ENCODE measurements at regions not wholly inside any gene's neighbourhood (a gene's known extent, or its start where the extent isn't known, plus 50 kb on each side); places are given as distances from the start of the nearest gene placed in this dataset.

DNA sequence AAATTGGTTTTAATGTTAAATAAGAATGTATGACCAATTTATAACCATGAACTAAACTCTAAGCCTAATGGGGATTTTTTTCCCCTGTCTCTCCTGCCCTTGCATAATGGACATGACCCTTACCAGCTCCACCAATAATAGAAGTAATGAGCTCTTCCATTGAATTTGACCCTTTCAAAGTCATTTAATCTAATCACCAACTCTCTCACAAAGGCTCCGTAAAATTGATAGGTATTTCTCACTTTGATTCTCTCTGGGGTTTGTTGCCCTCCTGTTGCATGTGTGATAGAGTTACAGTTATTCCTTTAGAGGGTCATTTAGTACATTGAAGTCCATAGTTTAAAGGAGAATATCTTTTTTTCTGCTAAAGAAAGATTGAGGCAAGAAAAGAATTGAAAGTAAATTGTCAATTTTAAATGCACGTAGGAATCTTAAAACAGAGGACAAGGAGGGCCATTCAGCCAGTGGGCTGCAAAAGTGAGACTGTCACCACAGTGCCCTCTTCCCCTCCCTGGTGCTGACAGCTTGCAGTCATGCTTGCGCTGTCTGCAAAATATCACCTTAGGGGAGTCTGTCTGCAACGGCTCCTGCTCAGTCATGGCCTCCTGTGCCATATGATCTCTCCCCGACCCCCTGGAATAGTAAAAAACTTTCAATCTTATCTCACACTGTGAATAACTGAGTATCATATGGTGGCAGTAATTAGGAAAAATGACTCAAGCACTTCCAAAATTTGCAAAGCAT is 307.5 kb upstream of the GNPDA2 start:
- Histone ChIP-seq H3K4me3 (ENCODE audit: low read depth in 1 of 2, low read length in 2 of 2) (no peak overlapping the region), H3K36me3 (ENCODE audit: control insufficient read depth in 1 of 2, insufficient read depth in 2 of 2, low read length in 2 of 2) (no peaks in the 10 kb centered on the region), H3K27ac (ENCODE audit: low read depth, low read length) (no peak overlapping the region), H3K27me3 (ENCODE audit: control insufficient read depth in 1 of 2, insufficient read depth in 2 of 2, low read length in 2 of 2) (no peaks in the 10 kb centered on the region), H3K9me3 (ENCODE audit: control insufficient read depth in 1 of 2, low read length in 2 of 2) (no peaks in the 10 kb centered on the region), H3K9ac (ENCODE audit: low read depth in 1 of 2, low read length in 2 of 2) (no peak overlapping the region), H3K4me1 (ENCODE audit: control insufficient read depth in 1 of 2, insufficient read depth in 2 of 2, low read length in 2 of 2) (no peaks in the 10 kb centered on the region)

DNA sequence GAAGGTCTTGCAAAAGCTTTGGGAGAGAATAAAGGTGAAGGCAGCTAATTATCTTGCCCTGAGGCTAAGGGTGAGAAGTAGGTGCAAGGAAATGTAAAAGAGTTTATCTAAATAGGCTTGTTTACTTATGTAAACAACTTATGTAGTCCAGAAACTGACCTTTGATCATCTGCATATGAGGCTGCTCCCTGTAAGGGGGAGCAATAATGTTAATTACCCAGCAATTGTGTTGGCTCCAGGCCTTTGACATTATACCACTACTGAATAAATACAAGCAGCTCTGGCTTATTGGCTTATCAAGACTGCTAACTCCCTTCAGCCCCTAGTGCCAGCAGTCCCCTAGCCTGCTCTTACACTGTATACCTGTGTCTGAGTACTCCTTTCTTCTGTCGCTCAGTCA is 303.7 kb upstream of the GNPDA2 start:
- no peak overlapping the region for H3K9ac ChIP-seq (ENCODE audit: low read depth in 1 of 2, low read length in 2 of 2)
- H3K4me3 ChIP-seq (ENCODE audit: low read depth in 1 of 2, low read length in 2 of 2), result no peak overlapping the region
- H3K4me1 ChIP-seq (ENCODE audit: control insufficient read depth in 1 of 2, insufficient read depth in 2 of 2, low read length in 2 of 2), result no peaks in the 10 kb centered on the region
- peaks cover 6% of the 10 kb centered on the region in 2 donors for H3K9me3 ChIP-seq (ENCODE audit: control insufficient read depth in 1 of 2, low read length in 2 of 2)
- no peak overlapping the region for H3K27ac ChIP-seq (ENCODE audit: low read depth, low read length)
- H3K36me3 ChIP-seq (ENCODE audit: control insufficient read depth in 1 of 2, insufficient read depth in 2 of 2, low read length in 2 of 2), result no peaks in the 10 kb centered on the region
- H3K27me3 ChIP-seq (ENCODE audit: control insufficient read depth in 1 of 2, insufficient read depth in 2 of 2, low read length in 2 of 2), result no peaks in the 10 kb centered on the region

DNA sequence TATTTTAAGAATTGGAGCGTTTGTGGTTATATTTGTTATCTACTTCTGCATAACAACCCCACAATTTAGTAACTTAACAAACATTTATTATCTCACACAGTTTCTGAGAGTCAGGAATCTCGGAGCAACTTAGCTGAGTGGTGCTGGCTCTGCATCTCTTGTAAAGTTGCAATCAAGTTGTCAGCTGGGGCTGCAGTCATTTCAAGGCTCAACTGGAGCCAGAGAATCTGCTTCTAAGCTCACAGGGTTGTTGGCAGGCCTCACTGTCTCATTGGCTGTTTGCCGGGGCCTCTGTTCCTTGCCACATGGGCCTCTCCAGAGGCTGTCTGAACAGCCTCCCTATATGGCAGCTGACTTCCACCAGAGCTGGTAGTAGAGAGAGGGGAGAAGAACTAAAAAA is 281.2 kb upstream of the GNPDA2 start:
- no peak overlapping the region for H3K27ac ChIP-seq (ENCODE audit: low read depth, low read length)

DNA sequence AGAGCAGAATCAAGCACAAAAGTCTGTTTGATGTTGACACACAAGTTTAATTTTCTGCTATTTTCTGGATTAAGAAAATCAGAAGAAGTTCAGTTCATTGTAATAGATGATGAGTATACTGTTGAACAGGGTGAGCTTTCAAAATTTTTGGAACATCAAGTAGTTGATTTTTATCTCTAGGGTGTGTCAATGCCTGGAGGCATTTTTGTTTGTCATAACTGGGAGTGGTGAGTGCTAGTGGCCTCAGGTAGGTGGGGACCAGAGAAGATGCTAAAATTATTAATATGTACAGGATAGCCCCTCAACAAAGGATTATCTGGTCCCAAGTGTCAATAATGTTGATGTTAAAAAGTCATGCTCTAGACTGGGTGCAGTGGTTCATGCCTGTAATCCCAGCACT is 279.7 kb upstream of the GNPDA2 start:
- H3K9ac ChIP-seq (ENCODE audit: low read depth in 1 of 2, low read length in 2 of 2), result no peak overlapping the region
- no peaks in the 10 kb centered on the region for H3K36me3 ChIP-seq (ENCODE audit: control insufficient read depth in 1 of 2, insufficient read depth in 2 of 2, low read length in 2 of 2)
- no peak overlapping the region for H3K27ac ChIP-seq (ENCODE audit: low read depth, low read length)
- no peaks in the 10 kb centered on the region for H3K27me3 ChIP-seq (ENCODE audit: control insufficient read depth in 1 of 2, insufficient read depth in 2 of 2, low read length in 2 of 2)
- H3K4me3 ChIP-seq (ENCODE audit: low read depth in 1 of 2, low read length in 2 of 2), result no peak overlapping the region
- no peaks in the 10 kb centered on the region for H3K4me1 ChIP-seq (ENCODE audit: control insufficient read depth in 1 of 2, insufficient read depth in 2 of 2, low read length in 2 of 2)
- H3K9me3 ChIP-seq (ENCODE audit: control insufficient read depth in 1 of 2, low read length in 2 of 2), result no peaks in the 10 kb centered on the region

More for the DNA sequence above, 281.2 kb upstream of the GNPDA2 start:
- H3K9ac ChIP-seq (ENCODE audit: low read depth in 1 of 2, low read length in 2 of 2), result no peak overlapping the region
- no peak overlapping the region for H3K4me3 ChIP-seq (ENCODE audit: low read depth in 1 of 2, low read length in 2 of 2)
- peaks cover 0 to 2% of the 10 kb centered on the region in 2 donors for H3K9me3 ChIP-seq (ENCODE audit: control insufficient read depth in 1 of 2, low read length in 2 of 2)
- no peaks in the 10 kb centered on the region for H3K27me3 ChIP-seq (ENCODE audit: control insufficient read depth in 1 of 2, insufficient read depth in 2 of 2, low read length in 2 of 2)
- no peaks in the 10 kb centered on the region for H3K36me3 ChIP-seq (ENCODE audit: control insufficient read depth in 1 of 2, insufficient read depth in 2 of 2, low read length in 2 of 2)
- H3K4me1 ChIP-seq (ENCODE audit: control insufficient read depth in 1 of 2, insufficient read depth in 2 of 2, low read length in 2 of 2), result no peaks in the 10 kb centered on the region

DNA sequence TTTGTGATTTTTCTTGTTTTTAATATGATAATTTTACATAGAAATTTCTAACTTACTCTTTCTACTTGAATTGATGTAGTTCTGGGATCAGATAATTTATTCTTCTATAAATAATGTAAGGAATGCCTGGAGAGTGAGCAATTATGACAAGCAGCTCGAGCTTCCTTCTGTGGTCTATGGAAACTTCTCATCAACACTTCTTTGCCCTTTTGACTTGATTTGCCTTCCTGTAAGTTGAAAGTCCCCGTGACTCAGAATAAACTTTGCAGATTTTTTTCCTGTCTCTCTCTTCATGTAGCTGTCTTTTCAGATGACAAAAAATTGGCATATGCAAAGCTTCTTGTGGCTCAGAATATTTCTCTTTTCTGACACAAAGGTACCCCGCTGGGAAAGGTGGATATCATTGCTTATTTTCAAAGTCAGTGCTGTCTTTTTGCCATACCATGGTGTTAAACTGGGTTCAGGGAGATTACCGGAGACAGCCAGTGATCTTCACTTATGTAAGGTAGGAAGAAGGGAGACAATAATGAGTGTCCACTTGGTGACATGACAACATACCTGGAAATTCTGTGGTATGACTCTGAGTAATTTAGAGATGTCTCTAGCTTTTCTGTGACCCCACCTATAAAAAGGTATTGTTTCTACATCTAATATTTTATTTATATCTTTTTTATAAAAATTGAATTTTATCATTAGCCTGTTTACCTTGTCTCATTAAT is 278.6 kb upstream of the GNPDA2 start:
- no peaks in the 10 kb centered on the region for H3K9me3 ChIP-seq (ENCODE audit: control insufficient read depth in 1 of 2, low read length in 2 of 2)
- H3K27ac ChIP-seq (ENCODE audit: low read depth, low read length), result no peak overlapping the region
- no peaks in the 10 kb centered on the region for H3K36me3 ChIP-seq (ENCODE audit: control insufficient read depth in 1 of 2, insufficient read depth in 2 of 2, low read length in 2 of 2)
- no peak overlapping the region for H3K9ac ChIP-seq (ENCODE audit: low read depth in 1 of 2, low read length in 2 of 2)
- H3K4me1 ChIP-seq (ENCODE audit: control insufficient read depth in 1 of 2, insufficient read depth in 2 of 2, low read length in 2 of 2), result no peaks in the 10 kb centered on the region
- no peak overlapping the region for H3K4me3 ChIP-seq (ENCODE audit: low read depth in 1 of 2, low read length in 2 of 2)
- no peaks in the 10 kb centered on the region for H3K27me3 ChIP-seq (ENCODE audit: control insufficient read depth in 1 of 2, insufficient read depth in 2 of 2, low read length in 2 of 2)

DNA sequence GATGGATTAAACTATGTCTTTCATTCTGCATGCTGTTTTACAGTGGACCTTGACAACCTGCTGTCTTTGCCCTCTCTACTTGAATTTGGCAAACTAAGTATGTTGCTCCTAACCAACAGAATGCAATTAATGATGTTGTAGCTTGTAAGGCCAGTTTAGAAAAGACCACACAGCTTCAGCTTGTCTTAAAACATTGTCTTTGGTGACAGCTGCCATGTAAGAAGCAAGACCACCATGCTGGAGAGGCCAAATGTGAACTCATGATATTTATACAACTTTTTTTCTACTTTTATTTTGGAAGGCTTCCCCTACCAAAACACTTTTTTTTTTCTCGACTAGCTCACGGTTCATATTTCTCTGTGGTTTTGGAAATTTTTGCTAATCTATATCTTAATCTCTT is 278.0 kb upstream of the GNPDA2 start:
- Histone ChIP-seq H3K4me1 (ENCODE audit: control insufficient read depth in 1 of 2, insufficient read depth in 2 of 2, low read length in 2 of 2) (no peaks in the 10 kb centered on the region), H3K27ac (ENCODE audit: low read depth, low read length) (no peak overlapping the region), H3K36me3 (ENCODE audit: control insufficient read depth in 1 of 2, insufficient read depth in 2 of 2, low read length in 2 of 2) (no peaks in the 10 kb centered on the region), H3K9me3 (ENCODE audit: control insufficient read depth in 1 of 2, low read length in 2 of 2) (no peaks in the 10 kb centered on the region), H3K27me3 (ENCODE audit: control insufficient read depth in 1 of 2, insufficient read depth in 2 of 2, low read length in 2 of 2) (no peaks in the 10 kb centered on the region), H3K4me3 (ENCODE audit: low read depth in 1 of 2, low read length in 2 of 2) (no peak overlapping the region), H3K9ac (ENCODE audit: low read depth in 1 of 2, low read length in 2 of 2) (no peak overlapping the region)

DNA sequence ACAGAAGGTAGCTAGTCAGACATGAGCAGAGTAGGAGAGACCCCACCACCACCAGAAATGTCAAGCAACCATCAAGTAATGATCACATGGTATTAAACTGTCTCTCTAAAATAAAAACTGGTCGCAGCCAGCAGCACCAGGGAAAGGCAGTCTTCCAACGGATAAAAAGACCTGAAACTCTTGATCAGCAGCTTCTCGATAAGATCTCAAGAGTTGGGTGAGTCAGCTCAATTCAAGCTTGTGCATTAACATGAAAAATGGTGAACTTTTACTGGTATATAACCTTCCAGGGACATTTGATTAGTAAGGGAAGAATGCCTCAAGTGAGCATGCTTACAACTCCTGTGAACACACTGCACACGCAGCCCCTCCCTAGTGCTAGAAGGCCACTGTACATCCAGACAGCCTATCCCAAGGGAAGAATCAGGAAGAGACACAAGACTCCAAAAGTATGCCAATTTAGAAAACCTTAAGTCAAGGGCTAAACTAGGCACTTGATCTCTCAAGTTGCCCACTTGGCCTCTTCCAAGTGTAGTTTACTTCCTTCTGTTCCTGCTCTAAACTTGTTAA is 270.0 kb upstream of the GNPDA2 start:
- Histone ChIP-seq H3K27me3 (ENCODE audit: control insufficient read depth in 1 of 2, insufficient read depth in 2 of 2, low read length in 2 of 2) (no peaks in the 10 kb centered on the region), H3K4me1 (ENCODE audit: control insufficient read depth in 1 of 2, insufficient read depth in 2 of 2, low read length in 2 of 2) (no peaks in the 10 kb centered on the region)

DNA sequence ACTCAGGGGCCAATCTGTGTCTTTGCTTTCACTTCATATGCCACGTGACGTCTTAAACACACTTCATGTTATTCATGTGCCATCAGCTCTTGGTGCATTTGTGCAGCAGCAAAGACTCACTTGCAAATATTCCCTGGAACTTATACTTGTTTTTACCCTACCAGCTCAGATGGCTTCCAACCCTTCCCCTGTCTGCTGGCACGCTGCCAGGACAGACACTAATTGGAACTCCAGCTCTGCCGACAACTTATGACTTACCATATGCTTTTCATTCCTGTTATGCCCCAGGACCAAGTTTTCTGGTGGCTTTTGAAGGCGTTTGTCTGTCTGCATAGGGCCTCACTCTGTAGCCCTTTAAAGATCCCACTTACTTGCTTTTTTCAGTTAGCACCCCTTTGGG is 261.7 kb upstream of the GNPDA2 start:
- Histone ChIP-seq H3K27ac (ENCODE audit: low read depth, low read length) (no peak overlapping the region), H3K4me3 (ENCODE audit: low read depth in 1 of 2, low read length in 2 of 2) (no peak overlapping the region), H3K27me3 (ENCODE audit: control insufficient read depth in 1 of 2, insufficient read depth in 2 of 2, low read length in 2 of 2) (no peaks in the 10 kb centered on the region), H3K9ac (ENCODE audit: low read depth in 1 of 2, low read length in 2 of 2) (no peak overlapping the region), H3K36me3 (ENCODE audit: control insufficient read depth in 1 of 2, insufficient read depth in 2 of 2, low read length in 2 of 2) (no peaks in the 10 kb centered on the region), H3K4me1 (ENCODE audit: control insufficient read depth in 1 of 2, insufficient read depth in 2 of 2, low read length in 2 of 2) (no peaks in the 10 kb centered on the region), H3K9me3 (ENCODE audit: control insufficient read depth in 1 of 2, low read length in 2 of 2) (peaks cover 4% of the 10 kb centered on the region in 2 donors)

More for the DNA sequence above, 270.0 kb upstream of the GNPDA2 start:
- no peak overlapping the region for H3K27ac ChIP-seq (ENCODE audit: low read depth, low read length)
- H3K9ac ChIP-seq (ENCODE audit: low read depth in 1 of 2, low read length in 2 of 2), result no peak overlapping the region
- H3K4me3 ChIP-seq (ENCODE audit: low read depth in 1 of 2, low read length in 2 of 2), result no peak overlapping the region
- H3K36me3 ChIP-seq (ENCODE audit: control insufficient read depth in 1 of 2, insufficient read depth in 2 of 2, low read length in 2 of 2), result no peaks in the 10 kb centered on the region
- peaks cover 0 to 1% of the 10 kb centered on the region in 2 donors for H3K9me3 ChIP-seq (ENCODE audit: control insufficient read depth in 1 of 2, low read length in 2 of 2)

DNA sequence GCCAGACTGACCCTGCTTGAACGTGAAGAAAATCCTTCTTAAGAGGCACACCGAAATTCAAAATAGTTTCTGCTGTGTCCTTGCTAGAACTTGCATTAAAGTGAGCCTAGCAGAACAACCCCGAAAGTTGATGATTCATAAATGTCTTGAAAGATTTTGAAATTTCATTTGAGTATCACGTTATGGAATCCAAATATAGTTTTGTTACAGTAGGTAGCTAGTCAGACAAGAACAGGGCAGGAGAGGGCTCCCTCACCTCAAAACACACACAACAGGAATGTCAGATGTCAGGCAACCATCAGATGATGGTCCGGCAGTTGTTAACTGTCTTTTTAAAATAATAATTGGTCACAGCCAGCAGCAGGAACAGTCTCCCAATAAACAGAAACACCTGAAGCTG is 259.6 kb upstream of the GNPDA2 start:
- Histone ChIP-seq H3K9ac (ENCODE audit: low read depth in 1 of 2, low read length in 2 of 2) (no peak overlapping the region), H3K4me1 (ENCODE audit: control insufficient read depth in 1 of 2, insufficient read depth in 2 of 2, low read length in 2 of 2) (no peaks in the 10 kb centered on the region), H3K27me3 (ENCODE audit: control insufficient read depth in 1 of 2, insufficient read depth in 2 of 2, low read length in 2 of 2) (no peaks in the 10 kb centered on the region), H3K9me3 (ENCODE audit: control insufficient read depth in 1 of 2, low read length in 2 of 2) (peaks cover 2 to 4% of the 10 kb centered on the region in 2 donors), H3K27ac (ENCODE audit: low read depth, low read length) (no peak overlapping the region), H3K36me3 (ENCODE audit: control insufficient read depth in 1 of 2, insufficient read depth in 2 of 2, low read length in 2 of 2) (no peaks in the 10 kb centered on the region), H3K4me3 (ENCODE audit: low read depth in 1 of 2, low read length in 2 of 2) (no peak overlapping the region)

DNA sequence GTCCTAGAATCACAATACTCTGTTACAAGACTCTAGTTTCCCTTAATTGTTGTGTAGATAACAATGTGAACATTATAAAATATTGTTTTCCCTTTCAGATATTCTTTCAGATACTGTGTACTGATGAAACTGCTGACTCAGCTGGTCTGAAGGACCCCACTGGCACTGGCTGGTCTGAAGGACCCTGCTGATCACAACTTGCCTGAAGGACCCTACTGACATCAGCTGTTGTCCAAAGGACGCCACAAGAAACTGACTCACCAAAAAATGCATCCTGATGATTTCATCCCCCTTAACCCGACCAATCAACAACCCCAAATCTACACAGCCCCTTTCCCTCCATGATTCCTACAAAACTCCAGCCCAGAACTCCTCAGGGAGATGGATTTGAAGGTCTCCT is 258.8 kb upstream of the GNPDA2 start:
- no peak overlapping the region for H3K27ac ChIP-seq (ENCODE audit: low read depth, low read length)
- H3K36me3 ChIP-seq (ENCODE audit: control insufficient read depth in 1 of 2, insufficient read depth in 2 of 2, low read length in 2 of 2), result no peaks in the 10 kb centered on the region
- H3K4me3 ChIP-seq (ENCODE audit: low read depth in 1 of 2, low read length in 2 of 2), result no peak overlapping the region
- H3K4me1 ChIP-seq (ENCODE audit: control insufficient read depth in 1 of 2, insufficient read depth in 2 of 2, low read length in 2 of 2), result no peaks in the 10 kb centered on the region
- H3K27me3 ChIP-seq (ENCODE audit: control insufficient read depth in 1 of 2, insufficient read depth in 2 of 2, low read length in 2 of 2), result no peaks in the 10 kb centered on the region
- peaks cover 2 to 4% of the 10 kb centered on the region in 2 donors for H3K9me3 ChIP-seq (ENCODE audit: control insufficient read depth in 1 of 2, low read length in 2 of 2)
- H3K9ac ChIP-seq (ENCODE audit: low read depth in 1 of 2, low read length in 2 of 2), result no peak overlapping the region
